HepG2 (cell line): ENCODE measurements at regions not wholly inside any gene's neighbourhood (a gene's known extent, or its start where the extent isn't known, plus 50 kb on each side); places are given as distances from the start of the nearest gene placed in this dataset.

ENCODE experiments used
- ATAC-seq: fragments of 200-7000 bp; cut with Tn5 transposase; 3 replicates; pipeline ENCODE4 v1.9.1; 2020; ENCODE audit warnings: mild to moderate bottlenecking, moderate library complexity
- BruUV-seq: library from RNA; stranded (reverse); fragments of 400-500 nt; replicated peaks from 2 replicates; lab custom pipeline; 2021; lab: Mats Ljungman, UMichigan
- CTCF ChIA-PET: fragments of 300-600 bp; formaldehyde crosslinking; extraction: SDS; loops from one replicate; lab custom pipeline; 2021; ENCODE audit warnings: low total read pairs, inconsistent platforms, low intra/inter-chr PET ratio; lab: Yijun Ruan, JAX
- POLR2A ChIA-PET: fragments of 350-600 bp; sonication (Branson Sonifier 250); formaldehyde crosslinking; loops from one replicate; lab custom pipeline; 2020; ENCODE audit warnings: antibody characterized with exemption, inconsistent platforms; lab: Yijun Ruan, JAX
- DNase-seq: peaks from one replicate; pipeline ENCODE4 v3.0.0-alpha.2; 2015; ENCODE audit warnings: low spot score
- FAIRE-seq: peaks from 3 replicates; lab custom pipeline; 2011; peaks lifted over from hg19 to GRCh38; lab: Jason Lieb, UNC
- H2AFZ ChIP-seq: one replicate; pipeline ENCODE4 v1.6.1; 2011; ENCODE audit warnings: low read length, inconsistent platforms
- H3K27ac ChIP-seq: fragments of 300-600 bp; 3 replicates; pipeline ENCODE4 v1.8.0; 2011; ENCODE audit warnings: mixed run types, mild to moderate bottlenecking, mixed read lengths, low read length, inconsistent platforms; ENCODE audit not compliant: insufficient read depth; ENCODE audit errors: extremely low read length
- H3K27me3 ChIP-seq, 2 experiments: fragments of 200-600 bp in 1 of 2; 2 replicates in 1 of 2; 3 replicates in 1 of 2; pipeline versions ENCODE4 v1.6.0 to v1.8.0; 2011; ENCODE audit warnings: low read length in 2 of 2, mild to moderate bottlenecking in 2 of 2, moderate library complexity in 2 of 2, inconsistent platforms in 1 of 2; ENCODE audit not compliant: insufficient read depth in 2 of 2, control insufficient read depth in 1 of 2
- H3K36me3 ChIP-seq, 2 experiments: fragments of 200-600 bp in 1 of 2; replicated peaks in 1 of 2; 2 replicates in 1 of 2; 3 replicates in 1 of 2; pipeline versions ENCODE4 v1.5.1 to v1.8.0; 2011; ENCODE audit warnings: low read length in 2 of 2, inconsistent platforms in 1 of 2; ENCODE audit not compliant: insufficient read depth in 2 of 2, control insufficient read depth in 1 of 2
- H3K4me1 ChIP-seq: 2 replicates; pipeline ENCODE4 v1.5.1; 2012; ENCODE audit warnings: low read length, inconsistent platforms; ENCODE audit not compliant: insufficient read depth
- H3K4me2 ChIP-seq: 2 replicates; pipeline ENCODE4 v1.6.0; 2011; ENCODE audit warnings: low read depth, low read length, inconsistent platforms
- H3K4me3 ChIP-seq, 3 experiments: fragments of 200-600 bp in 1 of 3; sonication (generic), shearing (Covaris generic) in 1 of 3; replicated peaks in 1 of 3; 2 replicates each; pipeline ENCODE4 v1.5.1; 2011 to 2016; ENCODE audit warnings: low read length in 3 of 3, inconsistent platforms in 2 of 3, low read depth in 2 of 3, mild to moderate bottlenecking in 2 of 3, control low read depth in 1 of 3, mixed read lengths in 1 of 3; ENCODE audit not compliant: insufficient read depth in 1 of 3
- H3K79me2 ChIP-seq: one replicate; pipeline ENCODE4 v1.6.1; 2011; ENCODE audit warnings: low read length, inconsistent platforms; ENCODE audit not compliant: insufficient read depth
- H3K9ac ChIP-seq: 2 replicates; pipeline ENCODE4 v1.6.0; 2011; ENCODE audit warnings: mild to moderate bottlenecking, low read depth, low read length, inconsistent platforms; ENCODE audit not compliant: insufficient read depth
- H3K9me3 ChIP-seq: 2 replicates; pipeline ENCODE4 v1.5.1; 2012; ENCODE audit warnings: mild to moderate bottlenecking, low read length
- H4K20me1 ChIP-seq: 2 replicates; pipeline ENCODE4 v1.6.0; 2011; ENCODE audit warnings: inconsistent platforms, mild to moderate bottlenecking, low read length, moderate library complexity; ENCODE audit not compliant: insufficient read depth
- CREB1 ChIP-seq, 2 experiments: fragments of 450-650 bp in 1 of 2; IDR thresholded peaks; 2 replicates each; pipeline ENCODE4 v1.6.1; 2016 to 2017; ENCODE audit warnings: control low read depth in 1 of 2, mild to moderate bottlenecking in 1 of 2, missing compliant biosample characterization in 1 of 2, missing genetic modification characterization in 1 of 2
- HMG20B ChIP-seq: conservative IDR thresholded peaks from 2 replicates; pipeline ENCODE4 v1.6.1; 2016; ENCODE audit warnings: missing genetic modification reagents, missing compliant biosample characterization
- HMGA1 ChIP-seq: sonication (generic); formaldehyde crosslinking; conservative IDR thresholded peaks from 2 replicates; pipeline ENCODE4 v1.4.0; 2020; ENCODE audit warnings: missing genetic modification reagents
- JARID2 ChIP-seq: sonication (generic); formaldehyde crosslinking; IDR thresholded peaks from 2 replicates; pipeline ENCODE4 v1.8.1; 2023; ENCODE audit warnings: missing genetic modification reagents, inconsistent platforms; ENCODE audit not compliant: insufficient replicate concordance
- LBX2 ChIP-seq: sonication (generic); formaldehyde crosslinking; IDR thresholded peaks from 2 replicates; pipeline ENCODE4 v1.5.0; 2020; ENCODE audit warnings: missing genetic modification reagents, mild to moderate bottlenecking, borderline replicate concordance
- NR2F1 ChIP-seq, 2 experiments: fragments of 450-650 bp in 1 of 2; formaldehyde crosslinking in 1 of 2; IDR thresholded peaks; 2 replicates each; pipeline versions ENCODE4 v1.5.0 to v1.6.1; 2016 to 2020; ENCODE audit warnings: mild to moderate bottlenecking in 1 of 2, missing compliant biosample characterization in 1 of 2, missing genetic modification reagents in 1 of 2, moderate library complexity in 1 of 2
- PHF8 ChIP-seq: sonication (generic); formaldehyde crosslinking; IDR thresholded peaks from 2 replicates; pipeline ENCODE4 v1.5.0; 2020; ENCODE audit warnings: missing genetic modification reagents
- PRDM4 ChIP-seq: sonication (generic); formaldehyde crosslinking; IDR thresholded peaks from 2 replicates; pipeline ENCODE4 v1.9.0; 2021; ENCODE audit warnings: missing genetic modification reagents, borderline replicate concordance
- TBL1XR1 ChIP-seq: fragments of 150-350 bp; IDR thresholded peaks from 2 replicates; pipeline ENCODE4 v1.6.1; 2014; ENCODE audit warnings: borderline replicate concordance, low read length; ENCODE audit not compliant: partially characterized antibody
- TBX2 ChIP-seq: sonication (generic); formaldehyde crosslinking; IDR thresholded peaks from 2 replicates; pipeline ENCODE4 v1.5.0; 2020; ENCODE audit warnings: missing genetic modification reagents, mild to moderate bottlenecking, borderline replicate concordance
- TBX3 ChIP-seq: fragments of 450-650 bp; IDR thresholded peaks from 2 replicates; pipeline ENCODE4 v1.6.1; 2017; ENCODE audit warnings: antibody characterized with exemption, mild to moderate bottlenecking, inconsistent platforms, borderline replicate concordance
- ZBTB14 ChIP-seq: sonication (generic); formaldehyde crosslinking; IDR thresholded peaks from 2 replicates; pipeline ENCODE4 v1.4.0; 2020; ENCODE audit warnings: missing genetic modification reagents
- ZBTB44 ChIP-seq: sonication (generic); formaldehyde crosslinking; IDR thresholded peaks from 2 replicates; pipeline ENCODE4 v1.4.0; 2020; ENCODE audit warnings: missing genetic modification reagents
- ZFP41 ChIP-seq: sonication (generic); formaldehyde crosslinking; IDR thresholded peaks from 2 replicates; pipeline ENCODE4 v1.4.0; 2020; ENCODE audit warnings: mild to moderate bottlenecking, missing genetic modification reagents, borderline replicate concordance
- ZFP62 ChIP-seq: sonication (generic); formaldehyde crosslinking; IDR thresholded peaks from 2 replicates; pipeline ENCODE4 v1.4.0; 2020; ENCODE audit warnings: missing genetic modification reagents
- ZNF253 ChIP-seq: sonication (generic); formaldehyde crosslinking; IDR thresholded peaks from 2 replicates; pipeline ENCODE4 v1.8.0; 2022; ENCODE audit warnings: mild to moderate bottlenecking, missing genetic modification reagents, borderline replicate concordance
- ZNF503 ChIP-seq: sonication (generic); formaldehyde crosslinking; IDR thresholded peaks from 2 replicates; pipeline ENCODE4 v1.4.0; 2020; ENCODE audit warnings: missing genetic modification reagents
- ZNF598 ChIP-seq: sonication (generic); formaldehyde crosslinking; IDR thresholded peaks from 2 replicates; pipeline ENCODE4 v1.5.1; 2020; ENCODE audit warnings: mild to moderate bottlenecking, missing genetic modification reagents, borderline replicate concordance
- WGBS: methylation state at CpG from one replicate; pipeline ENCODE4 v1.1.6; 2017; ENCODE audit warnings: low lambda C conversion rate; 5-methylcytosine and 5-hydroxymethylcytosine counted together
- in situ Hi-C: cut with HindIII; loops from 2 replicates; pipeline ENCODE4 v1.10.0; 2017; ENCODE audit warnings: low pct_unique_long_range_greater_than_20kb; ENCODE audit not compliant: extremely low pct_ligation_motif_present
- intact Hi-C: fragments of 100-400 bp; cut with micrococcal nuclease; formaldehyde crosslinking; loops from one replicate; pipeline ENCODE4 v1.10.0; 2022; ENCODE audit not compliant: unreplicated experiment

- no TSS peak for BruUV-seq
- Histone ChIP-seq H3K9ac (no peak overlapping the region), H3K27ac (no peak overlapping the region), H3K4me3 (no peak overlapping the region), H3K79me2 (no peaks in the 10 kb centered on the region), H3K36me3 (no peaks in the 10 kb centered on the region), H3K27me3 (no peaks in the 10 kb centered on the region), H2AFZ (no peak overlapping the region), H3K4me1 (no peaks in the 10 kb centered on the region), H4K20me1 (no peaks in the 10 kb centered on the region), H3K4me2 (no peak overlapping the region), H3K9me3 (peaks cover 5% of the 10 kb centered on the region; the same call in 1 of the 2 replicates)
- WGBS = 8% methylated on average over 3 of the region's 3 CpGs
- no peak for DNase-seq
- POLR2A ChIA-PET = no interaction called here
- intact Hi-C loops = no loop called here
- in situ Hi-C loops = no loop called here
- FAIRE-seq = no peak
- CTCF ChIA-PET = no interaction called here
- ATAC-seq = no peak
- TF ChIP-seq TBX2 (CRISPR knock-in tag) (no peak), ZNF503 (CRISPR knock-in tag) (no peak), HMGA1 (CRISPR knock-in tag) (no peak), HMG20B (CRISPR knock-in tag) (no peak), LBX2 (CRISPR knock-in tag) (no peak), ZNF598 (CRISPR knock-in tag) (no peak), PRDM4 (CRISPR knock-in tag) (no peak), ZNF253 (CRISPR knock-in tag) (no peak), PHF8 (CRISPR knock-in tag) (no peak), ZBTB14 (CRISPR knock-in tag) (no peak), ZFP41 (no peak), TBL1XR1 (no peak), ZBTB44 (CRISPR knock-in tag) (no peak), JARID2 (CRISPR knock-in tag) (no peak), ZFP62 (CRISPR knock-in tag) (no peak), NR2F1 (CRISPR knock-in tag; IDR thresholded peaks at IDR 0.05) (no peak), CREB1 (IDR thresholded peaks at IDR 0.05) (no peak), CREB1 (CRISPR knock-in tag; IDR thresholded peaks at IDR 0.05) (no peak), TBX3 (no peak)
These were observed 74.1 kb downstream of the ID4 start for GRCh38 chr6:19911223-19911622.
